Activated naive CD8-positive, alpha-beta T cell (primary cell): ENCODE measurements at regions not wholly inside any gene's neighbourhood (a gene's known extent, or its start where the extent isn't known, plus 50 kb on each side); places are given as distances from the start of the nearest gene placed in this dataset.

Source experiments
- H3K27ac Mint-ChIP-seq: one replicate; pipeline ENCODE4 v1.8.0; 2021; ENCODE audit warnings: mixed read lengths
- H3K27me3 Mint-ChIP-seq: one replicate; pipeline ENCODE4 v1.8.0; 2021; ENCODE audit warnings: mixed read lengths
- H3K36me3 Mint-ChIP-seq: one replicate; pipeline ENCODE4 v1.8.0; 2021; ENCODE audit warnings: mixed read lengths
- H3K4me1 Mint-ChIP-seq: one replicate; pipeline ENCODE4 v1.8.0; 2021; ENCODE audit warnings: low read depth, mixed read lengths
- H3K4me3 Mint-ChIP-seq: one replicate; pipeline ENCODE4 v1.8.0; 2021; ENCODE audit warnings: mild to moderate bottlenecking, mixed read lengths
- H3K9me3 Mint-ChIP-seq: one replicate; pipeline ENCODE4 v1.8.0; 2021; ENCODE audit warnings: low read depth, mixed read lengths

GRCh38 chr12:115074617-115075016, 390.6 kb upstream of the TBX3 start:
- H3K36me3 Mint-ChIP-seq = no peaks in the 10 kb centered on the region
- H3K9me3 Mint-ChIP-seq = peaks cover 23% of the 10 kb centered on the region
- H3K4me1 Mint-ChIP-seq = no peaks in the 10 kb centered on the region
- H3K4me3 Mint-ChIP-seq = no peak overlapping the region
- no peak overlapping the region for H3K27ac Mint-ChIP-seq
- H3K27me3 Mint-ChIP-seq = no peaks in the 10 kb centered on the region

- Mint-ChIP-seq H3K27me3 (no peaks in the 10 kb centered on the region), H3K4me1 (no peaks in the 10 kb centered on the region), H3K9me3 (peaks cover 16% of the 10 kb centered on the region), H3K36me3 (no peaks in the 10 kb centered on the region), H3K4me3 (no peak overlapping the region), H3K27ac (no peak overlapping the region)
These were observed 388.7 kb upstream of the TBX3 start for GRCh38 chr12:115072712-115073111.

GRCh38 chr12:115070313-115070712, 386.3 kb upstream of the TBX3 start:
- Mint-ChIP-seq H3K9me3 (peaks cover 10% of the 10 kb centered on the region), H3K4me3 (no peak overlapping the region), H3K4me1 (no peaks in the 10 kb centered on the region)

GRCh38 chr12:115064296-115064695, 380.3 kb upstream of the TBX3 start:
- no peaks in the 10 kb centered on the region for H3K9me3 Mint-ChIP-seq
- no peaks in the 10 kb centered on the region for H3K36me3 Mint-ChIP-seq
- no peak overlapping the region for H3K4me3 Mint-ChIP-seq
- no peaks in the 10 kb centered on the region for H3K4me1 Mint-ChIP-seq
- H3K27ac Mint-ChIP-seq = no peak overlapping the region
- no peaks in the 10 kb centered on the region for H3K27me3 Mint-ChIP-seq

More at GRCh38 chr12:115070313-115070712, 386.3 kb upstream of the TBX3 start:
- Mint-ChIP-seq H3K27me3 (no peaks in the 10 kb centered on the region), H3K27ac (no peak overlapping the region), H3K36me3 (no peaks in the 10 kb centered on the region)

- H3K36me3 Mint-ChIP-seq = no peaks in the 10 kb centered on the region
- no peak overlapping the region for H3K27ac Mint-ChIP-seq
- no peaks in the 10 kb centered on the region for H3K4me1 Mint-ChIP-seq
- no peak overlapping the region for H3K4me3 Mint-ChIP-seq
- no peaks in the 10 kb centered on the region for H3K27me3 Mint-ChIP-seq
- no peaks in the 10 kb centered on the region for H3K9me3 Mint-ChIP-seq
These were observed 378.8 kb upstream of the TBX3 start for GRCh38 chr12:115062741-115063140.

- no peaks in the 10 kb centered on the region for H3K9me3 Mint-ChIP-seq
- no peak overlapping the region for H3K4me3 Mint-ChIP-seq
- H3K27me3 Mint-ChIP-seq = no peaks in the 10 kb centered on the region
- no peaks in the 10 kb centered on the region for H3K36me3 Mint-ChIP-seq
- no peaks in the 10 kb centered on the region for H3K4me1 Mint-ChIP-seq
- no peak overlapping the region for H3K27ac Mint-ChIP-seq
These were observed 376.6 kb upstream of the TBX3 start for GRCh38 chr12:115060477-115061168.

GRCh38 chr12:115057445-115057844, 373.5 kb upstream of the TBX3 start:
- H3K9me3 Mint-ChIP-seq = peaks cover 5% of the 10 kb centered on the region
- no peaks in the 10 kb centered on the region for H3K36me3 Mint-ChIP-seq
- H3K4me1 Mint-ChIP-seq = no peaks in the 10 kb centered on the region
- no peak overlapping the region for H3K27ac Mint-ChIP-seq
- no peak overlapping the region for H3K4me3 Mint-ChIP-seq
- H3K27me3 Mint-ChIP-seq = no peaks in the 10 kb centered on the region

GRCh38 chr12:115051378-115051777, 367.4 kb upstream of the TBX3 start:
- peaks cover 5% of the 10 kb centered on the region for H3K9me3 Mint-ChIP-seq
- no peaks in the 10 kb centered on the region for H3K36me3 Mint-ChIP-seq

GRCh38 chr12:115049614-115050013, 365.6 kb upstream of the TBX3 start:
- Mint-ChIP-seq H3K4me1 (no peaks in the 10 kb centered on the region), H3K36me3 (no peaks in the 10 kb centered on the region), H3K9me3 (peaks cover 1% of the 10 kb centered on the region)

More at GRCh38 chr12:115051378-115051777, 367.4 kb upstream of the TBX3 start:
- Mint-ChIP-seq H3K4me1 (no peaks in the 10 kb centered on the region), H3K27me3 (no peaks in the 10 kb centered on the region), H3K27ac (no peak overlapping the region), H3K4me3 (no peak overlapping the region)

GRCh38 chr12:115046805-115047204, 362.8 kb upstream of the TBX3 start:
- no peaks in the 10 kb centered on the region for H3K4me1 Mint-ChIP-seq
- H3K27ac Mint-ChIP-seq = no peak overlapping the region
- H3K27me3 Mint-ChIP-seq = no peaks in the 10 kb centered on the region
- no peak overlapping the region for H3K4me3 Mint-ChIP-seq
- H3K36me3 Mint-ChIP-seq = no peaks in the 10 kb centered on the region
- H3K9me3 Mint-ChIP-seq = no peaks in the 10 kb centered on the region

More at GRCh38 chr12:115049614-115050013, 365.6 kb upstream of the TBX3 start:
- Mint-ChIP-seq H3K4me3 (no peak overlapping the region), H3K27ac (no peak overlapping the region), H3K27me3 (no peaks in the 10 kb centered on the region)

- peaks cover 7% of the 10 kb centered on the region for H3K9me3 Mint-ChIP-seq
- no peaks in the 10 kb centered on the region for H3K4me1 Mint-ChIP-seq
- no peaks in the 10 kb centered on the region for H3K36me3 Mint-ChIP-seq
- H3K4me3 Mint-ChIP-seq = no peak overlapping the region
- no peaks in the 10 kb centered on the region for H3K27me3 Mint-ChIP-seq
- no peak overlapping the region for H3K27ac Mint-ChIP-seq
These were observed 360.1 kb upstream of the TBX3 start for GRCh38 chr12:115044073-115044472.

GRCh38 chr12:115043079-115043478, 359.1 kb upstream of the TBX3 start:
- Mint-ChIP-seq H3K27me3 (no peaks in the 10 kb centered on the region), H3K9me3 (peaks cover 7% of the 10 kb centered on the region), H3K4me3 (no peak overlapping the region), H3K4me1 (no peaks in the 10 kb centered on the region), H3K27ac (no peak overlapping the region), H3K36me3 (no peaks in the 10 kb centered on the region)

- no peak overlapping the region for H3K4me3 Mint-ChIP-seq
- peaks cover 7% of the 10 kb centered on the region for H3K9me3 Mint-ChIP-seq
- H3K27me3 Mint-ChIP-seq = no peaks in the 10 kb centered on the region
- H3K27ac Mint-ChIP-seq = no peak overlapping the region
- H3K4me1 Mint-ChIP-seq = no peaks in the 10 kb centered on the region
- no peaks in the 10 kb centered on the region for H3K36me3 Mint-ChIP-seq
These were observed 358.4 kb upstream of the TBX3 start for GRCh38 chr12:115042341-115042740.

- H3K27ac Mint-ChIP-seq = no peak overlapping the region
- H3K27me3 Mint-ChIP-seq = no peaks in the 10 kb centered on the region
- H3K4me1 Mint-ChIP-seq = no peaks in the 10 kb centered on the region
- no peaks in the 10 kb centered on the region for H3K36me3 Mint-ChIP-seq
- H3K9me3 Mint-ChIP-seq = peaks cover 7% of the 10 kb centered on the region
- H3K4me3 Mint-ChIP-seq = no peak overlapping the region
These were observed 353.9 kb upstream of the TBX3 start for GRCh38 chr12:115037830-115038229.

- Mint-ChIP-seq H3K9me3 (peaks cover 1% of the 10 kb centered on the region), H3K36me3 (no peaks in the 10 kb centered on the region), H3K27ac (no peak overlapping the region), H3K4me1 (no peaks in the 10 kb centered on the region), H3K4me3 (no peak overlapping the region), H3K27me3 (no peaks in the 10 kb centered on the region)
These were observed 351.6 kb upstream of the TBX3 start for GRCh38 chr12:115035535-115036107.

- no peaks in the 10 kb centered on the region for H3K36me3 Mint-ChIP-seq
These were observed 348.5 kb upstream of the TBX3 start for GRCh38 chr12:115032521-115032920.

More at GRCh38 chr12:115032521-115032920, 348.5 kb upstream of the TBX3 start:
- no peaks in the 10 kb centered on the region for H3K9me3 Mint-ChIP-seq
- H3K27ac Mint-ChIP-seq = no peak overlapping the region
- H3K27me3 Mint-ChIP-seq = no peaks in the 10 kb centered on the region
- H3K4me1 Mint-ChIP-seq = no peaks in the 10 kb centered on the region
- no peak overlapping the region for H3K4me3 Mint-ChIP-seq
